ENCODE measurements at regions not wholly inside any gene's neighbourhood (a gene's known extent, or its start where the extent isn't known, plus 50 kb on each side); places are given as distances from the start of the nearest gene placed in this dataset.
A peak's percentile ranks its signal among the peaks of the same experiment; 100 is the strongest.

DNA sequence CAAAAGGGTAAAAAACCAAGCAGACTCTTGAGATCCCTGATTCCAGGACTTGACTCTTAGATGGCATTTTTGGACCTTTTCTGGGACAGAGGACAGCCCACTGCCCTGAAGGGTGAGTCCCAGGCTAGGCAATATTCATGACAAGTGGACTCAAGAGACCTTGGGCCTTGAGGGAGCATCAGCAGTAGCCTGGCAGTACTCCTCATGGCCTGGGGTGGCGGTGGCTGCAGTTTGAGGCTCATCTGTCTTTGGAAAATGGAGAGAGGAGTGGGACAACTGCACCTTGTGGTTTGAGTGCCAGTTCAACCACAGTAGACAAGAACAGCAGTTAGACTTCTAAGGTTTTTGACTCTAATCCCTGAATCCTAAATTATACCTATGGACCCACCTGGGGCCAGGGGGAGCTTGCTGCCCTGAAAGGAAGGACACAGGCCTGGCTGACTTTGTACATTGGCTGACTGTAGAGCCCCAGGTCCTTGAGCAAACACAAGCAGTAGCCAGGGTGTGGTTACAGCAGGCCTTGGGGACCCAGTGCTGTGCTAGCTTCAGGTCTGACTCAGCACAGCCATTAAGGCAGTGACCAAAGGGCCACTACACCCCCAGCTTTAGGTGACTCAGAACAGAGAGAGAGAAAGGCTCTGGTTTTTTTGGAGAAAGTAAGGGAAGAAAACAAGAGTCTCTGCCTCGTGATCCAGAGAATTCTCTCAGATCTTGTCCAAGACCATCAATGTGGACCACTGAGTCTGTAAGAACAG lies 1023.2 kb downstream of the KCNT2 start:
- ChIA-PET SMC1A (ENCODE audit: uncharacterized antibody, unreplicated experiment) (no interaction called here), RAD21 (ENCODE audit: unreplicated experiment) (no interaction called here), POLR2A (no interaction called here), CTCF (no interaction called here)
- Histone ChIP-seq H3K4me1 (ENCODE audit: control insufficient read depth, insufficient read depth, low read length) (no peaks in the 10 kb centered on the region), H3K36me3 (ENCODE audit: control insufficient read depth in 2 of 2, insufficient read depth in 2 of 2, low read length in 1 of 2) (no peaks in the 10 kb centered on the region), H3K4me2 (ENCODE audit: control insufficient read depth, insufficient read depth) (no peak overlapping the region), H3K9me3 (replicated peaks; ENCODE audit: control insufficient read depth, insufficient read depth, low read length) (no peaks in the 10 kb centered on the region), H3K27ac (ENCODE audit: control insufficient read depth, insufficient read depth) (no peak overlapping the region), H3K79me2 (ENCODE audit: control insufficient read depth, insufficient read depth, low read length) (no peaks in the 10 kb centered on the region), H2AFZ (ENCODE audit: control insufficient read depth, low read depth, low read length) (no peak overlapping the region), H3K9ac (ENCODE audit: control insufficient read depth, insufficient read depth, low read length) (no peak overlapping the region), H3K27me3 (replicated peaks in 1 of 2; ENCODE audit: control insufficient read depth in 2 of 2, insufficient read depth in 2 of 2, low read length in 1 of 2) (no peaks in the 10 kb centered on the region), H3K4me3 (no peak overlapping the region), H4K20me1 (ENCODE audit: control insufficient read depth, insufficient read depth) (no peaks in the 10 kb centered on the region)
- in situ Hi-C loops (cut with MboI), result no loop called here
- no TSS peak for BruUV-seq (replicated peaks)
- peak; percentile 50 for ATAC-seq
- TF ChIP-seq MEF2B (IDR thresholded peaks at IDR 0.05; ENCODE audit: partially characterized antibody, poor library complexity, severe bottlenecking), result no peak
- TF ChIP-seq STAT3 (IDR thresholded peaks at IDR 0.05; ENCODE audit: low read depth, low read length), result no peak
- TF ChIP-seq KLF5 (IDR thresholded peaks at IDR 0.05; ENCODE audit: partially characterized antibody), result no peak
- no peak for TF ChIP-seq RFX5 (IDR thresholded peaks at IDR 0.05; ENCODE audit: low read depth, low read length)
- TF ChIP-seq ZNF24 (IDR thresholded peaks at IDR 0.05), result no peak
- WGBS (ENCODE audit: insufficient coverage, insufficient replicate concordance, low lambda C conversion rate, missing lambda C conversion rate), result 0% methylated on average over 2 of the region's 2 CpGs
- no peak for FAIRE-seq
- DNase-seq (ENCODE audit: low read depth, low spot score), result no peak
- intact Hi-C loops (cut with micrococcal nuclease; ENCODE audit: unreplicated experiment), result no loop called here

DNA sequence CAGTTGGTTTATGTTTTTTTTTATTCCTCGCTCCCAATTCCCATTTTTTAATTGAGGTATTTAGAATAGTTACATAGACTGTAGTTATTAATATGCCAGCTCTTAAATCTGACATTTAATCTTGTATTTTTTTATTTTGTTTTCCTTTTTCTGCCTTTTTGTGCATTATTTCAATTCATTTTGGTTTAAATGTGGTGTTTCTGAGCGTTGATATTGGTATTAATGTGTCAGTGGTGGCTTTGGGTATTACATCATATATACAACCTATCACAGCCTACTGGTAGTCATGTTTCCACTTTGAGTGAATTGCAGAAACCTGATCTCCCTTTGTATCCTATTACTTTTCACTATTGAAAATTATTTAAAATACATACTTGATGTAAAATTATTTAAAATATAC lies 1027.3 kb downstream of the KCNT2 start:
- RAD21 ChIA-PET (ENCODE audit: unreplicated experiment), result no interaction called here
- Histone ChIP-seq H3K27me3 (replicated peaks in 1 of 2; ENCODE audit: control insufficient read depth in 2 of 2, insufficient read depth in 2 of 2, low read length in 1 of 2) (peaks cover 0 to 1% of the 10 kb centered on the region in 2 experiments; a peak in 1 of 4 replicates), H4K20me1 (ENCODE audit: control insufficient read depth, insufficient read depth) (no peaks in the 10 kb centered on the region), H3K79me2 (ENCODE audit: control insufficient read depth, insufficient read depth, low read length) (no peaks in the 10 kb centered on the region), H3K9me3 (replicated peaks; ENCODE audit: control insufficient read depth, insufficient read depth, low read length) (no peaks in the 10 kb centered on the region), H3K9ac (ENCODE audit: control insufficient read depth, insufficient read depth, low read length) (no peak overlapping the region), H3K27ac (ENCODE audit: control insufficient read depth, insufficient read depth) (no peak overlapping the region), H3K36me3 (ENCODE audit: control insufficient read depth in 2 of 2, insufficient read depth in 2 of 2, low read length in 1 of 2) (no peaks in the 10 kb centered on the region), H3K4me2 (ENCODE audit: control insufficient read depth, insufficient read depth) (no peak overlapping the region), H2AFZ (ENCODE audit: control insufficient read depth, low read depth, low read length) (no peak overlapping the region), H3K4me3 (no peak overlapping the region), H3K4me1 (ENCODE audit: control insufficient read depth, insufficient read depth, low read length) (no peaks in the 10 kb centered on the region)
- peak; percentile 78 for ATAC-seq
- in situ Hi-C loops (cut with MboI) (no loop called here), intact Hi-C loops (cut with micrococcal nuclease; ENCODE audit: unreplicated experiment) (no loop called here)
- no peak for TF ChIP-seq BRCA1 (IDR thresholded peaks at IDR 0.05; ENCODE audit: low read depth, low read length)
- TF ChIP-seq ZNF274 (IDR thresholded peaks at IDR 0.05; ENCODE audit: insufficient read depth, insufficient read length), result no peak
- TF ChIP-seq, protein P1, sequence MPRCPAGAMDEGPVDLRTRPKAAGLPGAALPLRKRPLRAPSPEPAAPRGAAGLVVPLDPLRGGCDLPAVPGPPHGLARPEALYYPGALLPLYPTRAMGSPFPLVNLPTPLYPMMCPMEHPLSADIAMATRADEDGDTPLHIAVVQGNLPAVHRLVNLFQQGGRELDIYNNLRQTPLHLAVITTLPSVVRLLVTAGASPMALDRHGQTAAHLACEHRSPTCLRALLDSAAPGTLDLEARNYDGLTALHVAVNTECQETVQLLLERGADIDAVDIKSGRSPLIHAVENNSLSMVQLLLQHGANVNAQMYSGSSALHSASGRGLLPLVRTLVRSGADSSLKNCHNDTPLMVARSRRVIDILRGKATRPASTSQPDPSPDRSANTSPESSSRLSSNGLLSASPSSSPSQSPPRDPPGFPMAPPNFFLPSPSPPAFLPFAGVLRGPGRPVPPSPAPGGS (IDR thresholded peaks at IDR 0.05; ENCODE audit: borderline replicate concordance, insufficient read depth, low read depth, low read length, poor library complexity, severe bottlenecking), result no peak
- TF ChIP-seq TCF3 (IDR thresholded peaks at IDR 0.05; ENCODE audit: borderline replicate concordance, insufficient read depth, low read depth, low read length), result no peak
- TF ChIP-seq, protein P2, sequence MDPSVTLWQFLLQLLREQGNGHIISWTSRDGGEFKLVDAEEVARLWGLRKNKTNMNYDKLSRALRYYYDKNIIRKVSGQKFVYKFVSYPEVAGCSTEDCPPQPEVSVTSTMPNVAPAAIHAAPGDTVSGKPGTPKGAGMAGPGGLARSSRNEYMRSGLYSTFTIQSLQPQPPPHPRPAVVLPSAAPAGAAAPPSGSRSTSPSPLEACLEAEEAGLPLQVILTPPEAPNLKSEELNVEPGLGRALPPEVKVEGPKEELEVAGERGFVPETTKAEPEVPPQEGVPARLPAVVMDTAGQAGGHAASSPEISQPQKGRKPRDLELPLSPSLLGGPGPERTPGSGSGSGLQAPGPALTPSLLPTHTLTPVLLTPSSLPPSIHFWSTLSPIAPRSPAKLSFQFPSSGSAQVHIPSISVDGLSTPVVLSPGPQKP (IDR thresholded peaks at IDR 0.05; ENCODE audit: low read depth, low read length), result no peak
- TF ChIP-seq, protein P3, sequence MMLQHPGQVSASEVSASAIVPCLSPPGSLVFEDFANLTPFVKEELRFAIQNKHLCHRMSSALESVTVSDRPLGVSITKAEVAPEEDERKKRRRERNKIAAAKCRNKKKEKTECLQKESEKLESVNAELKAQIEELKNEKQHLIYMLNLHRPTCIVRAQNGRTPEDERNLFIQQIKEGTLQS (IDR thresholded peaks at IDR 0.05; ENCODE audit: borderline replicate concordance, extremely low read depth, low read depth, low read length), result no peak
- TF ChIP-seq NFIC (IDR thresholded peaks at IDR 0.05; ENCODE audit: low read depth, low read length), result no peak
- no TSS peak for BruUV-seq (replicated peaks)
- no peak for DNase-seq (ENCODE audit: low read depth, low spot score)
- POLR2A ChIA-PET, result no interaction called here
- SMC1A ChIA-PET (ENCODE audit: uncharacterized antibody, unreplicated experiment), result interaction anchor here (0.7 kb wide), 1 partner anchor 11 kb away, joined by 3 read pairs; no protein-coding TSS in a partner anchor
- no peak for FAIRE-seq
- 0% methylated on average over 2 of the region's 2 CpGs for WGBS (ENCODE audit: insufficient coverage, insufficient replicate concordance, low lambda C conversion rate, missing lambda C conversion rate)
- CTCF ChIA-PET, result no interaction called here
